Activated CD4-positive, alpha-beta T cell treated with anti-CD3 and anti-CD28 coated beads, Interleukin-2, amount 10 ng/mL, durations not matched to agents 7 days and 5 days (primary cell): ENCODE measurements at regions not wholly inside any gene's neighbourhood (a gene's known extent, or its start where the extent isn't known, plus 50 kb on each side); places are given as distances from the start of the nearest gene placed in this dataset.

Experiments used
- CTCF ChIA-PET: fragments of 350-600 bp; sonication (Branson Sonifier 250); formaldehyde crosslinking; loops from one replicate; lab custom pipeline; 2021; ENCODE audit warnings: antibody characterized with exemption; lab: Charles Lee
- POLR2A ChIA-PET: fragments of 350-600 bp; sonication (Branson Sonifier 250); formaldehyde crosslinking; loops from one replicate; lab custom pipeline; 2021; ENCODE audit warnings: antibody characterized with exemption; lab: Charles Lee
- DNase-seq: peaks from one replicate; pipeline ENCODE4 v3.0.0-alpha.2; 2020
- H3K27ac Mint-ChIP-seq: one replicate; pipeline ENCODE4 v1.8.0; 2021; ENCODE audit warnings: mild to moderate bottlenecking, moderate library complexity, mixed read lengths
- H3K27me3 Mint-ChIP-seq: one replicate; pipeline ENCODE4 v1.8.0; 2021; ENCODE audit warnings: mixed read lengths
- H3K36me3 Mint-ChIP-seq: one replicate; pipeline ENCODE4 v1.8.0; 2021; ENCODE audit warnings: low read depth, mixed read lengths
- H3K4me1 Mint-ChIP-seq: one replicate; pipeline ENCODE4 v1.8.0; 2021; ENCODE audit warnings: mixed read lengths
- H3K4me3 Mint-ChIP-seq: one replicate; pipeline ENCODE4 v1.8.0; 2021; ENCODE audit warnings: mild to moderate bottlenecking, moderate library complexity, mixed read lengths
- H3K9me3 Mint-ChIP-seq: one replicate; pipeline ENCODE4 v1.8.0; 2021; ENCODE audit warnings: mixed read lengths

- Mint-ChIP-seq H3K4me1 (peaks cover 57% of the 10 kb centered on the region), H3K4me3 (no peak overlapping the region), H3K36me3 (no peaks in the 10 kb centered on the region), H3K27me3 (no peaks in the 10 kb centered on the region), H3K27ac (peak overlapping the region; percentile 4), H3K9me3 (no peaks in the 10 kb centered on the region)
- POLR2A ChIA-PET = interaction anchor here (0.7 kb wide), 1 partner anchor 10 kb away, joined by 3 read pairs; no protein-coding TSS in a partner anchor
- CTCF ChIA-PET = interaction anchor here (0.6 to 1.9 kb wide), 5 partner anchors 9 to 604 kb away, joined by 3 to 5 read pairs (median 3); partner anchors contain the start of gene FUT8
- no peak for DNase-seq
Observed at GRCh38 chr14:65228436-65228835, 126.1 kb upstream of the MAX start.

DNA sequence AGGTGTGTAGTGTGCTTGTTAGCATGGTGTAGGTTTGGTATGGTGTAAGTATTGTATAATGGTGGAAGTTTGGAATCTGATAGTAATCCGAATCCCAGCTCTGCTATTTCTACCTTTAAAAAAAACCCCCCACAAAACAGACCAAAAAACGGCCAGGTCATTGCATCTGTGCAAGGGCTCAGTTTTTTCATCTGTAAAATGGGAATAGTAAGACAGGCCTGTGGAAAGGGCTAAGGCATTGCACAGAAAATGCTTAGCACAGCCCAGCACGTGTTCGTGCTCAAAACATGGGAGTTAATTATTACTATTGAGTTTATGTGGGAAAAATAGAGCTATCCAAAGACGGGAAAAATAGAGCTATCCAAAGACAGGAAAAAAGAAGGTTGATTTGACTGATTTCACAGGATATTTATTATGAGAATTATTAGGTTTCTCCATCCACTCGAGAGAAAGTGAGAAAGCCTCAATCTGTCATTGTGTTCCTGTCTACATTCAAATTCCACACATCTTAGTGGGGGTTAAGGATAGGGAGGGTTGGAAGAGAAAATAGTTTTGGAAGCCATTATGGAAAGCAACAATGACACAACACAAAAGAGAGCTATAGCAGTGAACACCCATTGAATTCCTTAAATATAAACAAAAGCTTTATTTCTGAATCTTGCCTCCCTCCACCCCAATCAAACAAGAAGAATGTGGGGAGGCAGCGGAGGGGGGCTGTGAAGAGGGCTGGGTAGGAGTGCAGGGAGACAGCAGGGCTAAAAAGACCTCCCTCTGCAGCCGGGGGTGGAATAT lies 126.8 kb upstream of the MAX start:
- Mint-ChIP-seq H3K27ac (peak overlapping the region; percentile 96), H3K4me1 (peaks cover 52% of the 10 kb centered on the region), H3K9me3 (no peaks in the 10 kb centered on the region), H3K36me3 (no peaks in the 10 kb centered on the region), H3K4me3 (peak overlapping the region; percentile 74), H3K27me3 (no peaks in the 10 kb centered on the region)
- no peak for DNase-seq
- ChIA-PET CTCF (interaction anchor here (0.6 to 1.9 kb wide), 7 partner anchors 8 to 604 kb away, joined by 3 to 5 read pairs (median 3); partner anchors contain the start of gene FUT8), POLR2A (interaction anchor here (0.7 to 1.3 kb wide), 2 partner anchors 10 to 182 kb away, joined by 3 to 5 read pairs; no protein-coding TSS in a partner anchor)

GRCh38 chr14:65229748-65230728 lies 127.7 kb upstream of the MAX start:
- no peaks in the 10 kb centered on the region for H3K27me3 Mint-ChIP-seq
- H3K4me3 Mint-ChIP-seq = peak overlapping the region; percentile 74
- ChIA-PET CTCF (interaction anchor here (0.8 to 1.9 kb wide), 4 partner anchors 7 to 594 kb away, joined by 3 to 5 read pairs (median 3); no protein-coding TSS in a partner anchor), POLR2A (interaction anchor here (0.7 to 1.3 kb wide), 2 partner anchors 8 to 181 kb away, joined by 3 to 5 read pairs; no protein-coding TSS in a partner anchor)
- peak; percentile 54 for DNase-seq
- H3K9me3 Mint-ChIP-seq = no peaks in the 10 kb centered on the region
- peak overlapping the region; percentile 96 for H3K27ac Mint-ChIP-seq
- H3K4me1 Mint-ChIP-seq = peaks cover 45% of the 10 kb centered on the region
- no peaks in the 10 kb centered on the region for H3K36me3 Mint-ChIP-seq

- Mint-ChIP-seq H3K36me3 (no peaks in the 10 kb centered on the region), H3K4me3 (no peak overlapping the region), H3K27ac (no peak overlapping the region), H3K27me3 (no peaks in the 10 kb centered on the region), H3K9me3 (no peaks in the 10 kb centered on the region), H3K4me1 (peaks cover 34% of the 10 kb centered on the region)
- no peak for DNase-seq
- ChIA-PET CTCF (interaction anchor here (1.1 kb wide), 1 partner anchor 68 kb away, joined by 3 read pairs; no protein-coding TSS in a partner anchor), POLR2A (no interaction called here)
Observed at GRCh38 chr14:65231286-65231980, 129.1 kb upstream of the MAX start.

DNA sequence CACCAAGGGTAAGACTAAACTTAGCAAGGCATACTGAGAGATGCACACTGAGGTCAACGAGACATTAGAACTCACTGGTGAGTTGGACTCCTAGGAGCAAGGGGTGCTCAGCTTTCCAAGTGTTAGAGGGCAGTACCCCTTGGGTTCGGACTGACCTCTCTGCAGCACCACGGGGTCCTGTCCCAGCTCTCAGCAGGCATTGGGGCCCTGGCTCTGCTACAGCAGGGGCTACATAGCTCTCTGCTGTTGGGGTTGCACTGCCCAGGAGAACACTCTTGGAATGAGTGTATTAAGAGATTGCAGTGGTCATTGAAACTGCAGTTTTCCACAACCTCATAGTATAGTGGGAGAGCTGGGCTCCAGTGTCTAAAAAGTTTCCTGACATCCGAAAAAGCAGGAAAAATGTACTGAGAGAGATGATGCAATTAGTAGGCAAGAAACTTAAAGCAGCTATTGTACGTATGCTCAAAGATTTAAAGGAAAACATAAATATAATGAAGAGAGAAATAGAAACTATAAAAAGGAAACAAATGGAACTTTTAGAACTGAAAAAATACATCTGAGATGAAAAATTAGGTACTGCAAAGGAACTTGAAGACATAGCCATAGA lies 132.5 kb upstream of the MAX start:
- POLR2A ChIA-PET = no interaction called here
- CTCF ChIA-PET = interaction anchor here (0.7 to 1.0 kb wide), 3 partner anchors 10 to 200 kb away, joined by 3 to 8 read pairs (median 3); no protein-coding TSS in a partner anchor
- no peak overlapping the region for H3K27ac Mint-ChIP-seq
- no peak for DNase-seq
- no peaks in the 10 kb centered on the region for H3K9me3 Mint-ChIP-seq
- no peaks in the 10 kb centered on the region for H3K27me3 Mint-ChIP-seq
- no peaks in the 10 kb centered on the region for H3K36me3 Mint-ChIP-seq
- H3K4me3 Mint-ChIP-seq = no peak overlapping the region
- H3K4me1 Mint-ChIP-seq = peaks cover 7% of the 10 kb centered on the region

DNA sequence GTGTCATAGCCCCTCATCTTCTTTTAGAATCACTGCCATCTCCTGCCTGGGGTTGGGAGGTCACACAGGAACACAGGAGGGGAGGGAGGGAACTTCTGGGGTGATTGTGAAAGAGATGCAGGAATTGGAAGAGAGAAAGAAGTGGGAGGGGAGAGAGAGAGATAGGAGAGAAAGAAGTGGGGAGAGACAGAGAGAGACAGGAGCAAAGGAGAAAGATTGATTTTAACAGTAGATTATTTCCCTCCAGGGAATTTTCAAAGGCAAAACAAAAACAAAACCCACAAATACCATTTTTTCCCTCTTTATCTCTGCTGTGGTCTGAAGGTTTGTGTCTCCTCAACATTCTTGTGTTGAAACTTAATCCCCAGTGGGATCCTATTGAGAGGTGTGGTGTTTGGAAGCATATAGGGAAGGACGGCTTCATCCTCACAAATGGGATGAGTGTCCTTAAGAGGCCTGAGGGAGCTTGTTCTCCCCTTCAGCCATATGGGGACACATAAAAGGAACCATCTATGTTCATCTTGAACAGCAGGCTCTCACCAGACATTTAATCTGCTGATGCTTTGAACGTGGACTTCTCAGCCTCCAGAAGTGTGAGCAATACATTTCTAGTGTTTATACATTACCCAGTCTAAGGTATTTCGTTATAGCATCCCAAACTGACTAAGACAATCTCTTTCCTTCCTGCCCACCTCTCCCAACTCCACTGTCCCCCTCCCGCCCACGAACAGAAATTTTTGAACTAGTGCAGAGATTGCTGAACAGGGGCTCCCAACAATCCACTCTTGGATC lies 134.9 kb upstream of the MAX start:
- Mint-ChIP-seq H3K9me3 (no peaks in the 10 kb centered on the region), H3K27me3 (no peaks in the 10 kb centered on the region), H3K36me3 (no peaks in the 10 kb centered on the region), H3K4me3 (no peak overlapping the region), H3K4me1 (peaks cover 5% of the 10 kb centered on the region), H3K27ac (no peak overlapping the region)
- ChIA-PET POLR2A (no interaction called here), CTCF (interaction anchor here (1.1 to 1.2 kb wide), 2 partner anchors 8 to 12 kb away, joined by 3 to 5 read pairs; no protein-coding TSS in a partner anchor)
- DNase-seq = no peak

DNA sequence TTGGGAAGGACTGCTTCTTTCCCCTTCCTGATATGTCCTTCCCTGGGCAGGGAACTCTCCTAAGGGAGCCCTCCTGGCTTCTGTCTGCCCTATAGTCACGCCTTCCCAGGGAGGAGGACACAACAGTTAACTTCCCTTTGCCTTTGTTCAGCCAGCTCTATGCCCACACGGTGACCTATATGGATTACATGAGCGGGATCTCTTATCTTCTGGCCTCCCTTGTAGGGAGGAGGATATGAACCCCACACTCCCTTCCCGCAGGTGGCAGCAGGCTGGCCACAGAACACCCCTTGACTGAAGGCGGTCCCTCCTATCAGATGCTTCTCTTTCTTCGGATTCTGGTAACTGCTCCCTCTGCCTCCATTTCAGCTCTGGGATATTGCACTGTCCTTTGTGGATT lies 135.6 kb upstream of the MAX start:
- H3K27me3 Mint-ChIP-seq = no peaks in the 10 kb centered on the region
- CTCF ChIA-PET = interaction anchor here (1.1 to 1.2 kb wide), 2 partner anchors 9 to 13 kb away, joined by 3 to 5 read pairs; no protein-coding TSS in a partner anchor
- no peaks in the 10 kb centered on the region for H3K9me3 Mint-ChIP-seq
- peaks cover 5% of the 10 kb centered on the region for H3K4me1 Mint-ChIP-seq
- no peak for DNase-seq
- no peak overlapping the region for H3K4me3 Mint-ChIP-seq
- no peak overlapping the region for H3K27ac Mint-ChIP-seq
- POLR2A ChIA-PET = interaction anchor here (0.6 kb wide), 1 partner anchor 8 kb away, joined by 3 read pairs; no protein-coding TSS in a partner anchor
- H3K36me3 Mint-ChIP-seq = no peaks in the 10 kb centered on the region

DNA sequence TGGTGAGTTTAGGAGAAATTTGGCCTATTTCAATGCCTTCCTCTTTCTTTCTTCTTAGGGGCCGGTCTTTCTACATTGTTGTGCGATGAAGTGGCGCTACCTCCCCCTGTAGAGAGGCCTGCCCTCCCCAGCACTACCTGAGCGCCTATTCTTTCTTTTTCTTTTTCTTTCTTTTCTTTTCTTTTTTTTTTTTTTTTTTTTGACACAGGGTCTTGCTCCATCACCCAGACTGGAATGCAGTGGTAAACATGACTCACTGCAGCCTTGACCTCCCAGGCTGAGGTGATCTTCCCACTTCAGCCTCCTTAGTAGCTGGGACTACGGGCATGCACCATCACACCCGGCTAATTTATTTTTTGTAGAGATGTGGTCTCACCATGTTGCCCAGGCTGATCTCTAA lies 136.1 kb upstream of the MAX start:
- ChIA-PET POLR2A (interaction anchor here (0.6 kb wide), 1 partner anchor 8 kb away, joined by 3 read pairs; no protein-coding TSS in a partner anchor), CTCF (interaction anchor here (1.1 to 1.8 kb wide), 2 partner anchors 12 to 13 kb away, joined by 3 to 8 read pairs; no protein-coding TSS in a partner anchor)
- peaks cover 5% of the 10 kb centered on the region for H3K4me1 Mint-ChIP-seq
- H3K4me3 Mint-ChIP-seq = no peak overlapping the region
- no peaks in the 10 kb centered on the region for H3K27me3 Mint-ChIP-seq
- H3K36me3 Mint-ChIP-seq = no peaks in the 10 kb centered on the region
- no peaks in the 10 kb centered on the region for H3K9me3 Mint-ChIP-seq
- no peak for DNase-seq
- no peak overlapping the region for H3K27ac Mint-ChIP-seq

- Mint-ChIP-seq H3K4me3 (no peak overlapping the region), H3K27ac (no peak overlapping the region), H3K4me1 (peaks cover 5% of the 10 kb centered on the region), H3K27me3 (no peaks in the 10 kb centered on the region), H3K9me3 (no peaks in the 10 kb centered on the region), H3K36me3 (no peaks in the 10 kb centered on the region)
- DNase-seq = no peak
- CTCF ChIA-PET = interaction anchor here (0.5 to 1.9 kb wide), 4 partner anchors 12 to 58 kb away, joined by 3 to 8 read pairs (median 6); no protein-coding TSS in a partner anchor
- POLR2A ChIA-PET = no interaction called here
Observed at GRCh38 chr14:65239143-65239937, 137.0 kb upstream of the MAX start.

- H3K36me3 Mint-ChIP-seq = no peaks in the 10 kb centered on the region
- no peak for DNase-seq
- ChIA-PET POLR2A (no interaction called here), CTCF (interaction anchor here (1.6 to 1.9 kb wide), 3 partner anchors 11 to 15 kb away, joined by 5 to 8 read pairs (median 6); no protein-coding TSS in a partner anchor)
- H3K27me3 Mint-ChIP-seq = no peaks in the 10 kb centered on the region
- no peaks in the 10 kb centered on the region for H3K9me3 Mint-ChIP-seq
- H3K4me1 Mint-ChIP-seq = peaks cover 5% of the 10 kb centered on the region
- no peak overlapping the region for H3K4me3 Mint-ChIP-seq
- H3K27ac Mint-ChIP-seq = no peak overlapping the region
Observed at GRCh38 chr14:65239938-65240296, 137.6 kb upstream of the MAX start.
